IMR-90 (cell line): ENCODE measurements at regions not wholly inside any gene's neighbourhood (a gene's known extent, or its start where the extent isn't known, plus 50 kb on each side); places are given as distances from the start of the nearest gene placed in this dataset.
A peak's percentile ranks its signal among the peaks of the same experiment; 100 is the strongest.

Experiments
- ATAC-seq: fragments of 200-7000 bp; cut with Tn5 transposase; 2 replicates; pipeline ENCODE4 v1.9.1; 2020; ENCODE audit warnings: low read depth, mild to moderate bottlenecking, moderate library complexity
- BruUV-seq: library from RNA; stranded (reverse); fragments of 400-500 nt; replicated peaks from 2 replicates; lab custom pipeline; 2021; lab: Mats Ljungman, UMichigan
- CTCF ChIA-PET: fragments of 300-600 bp; formaldehyde crosslinking; extraction: SDS; loops from one replicate; lab custom pipeline; 2021; ENCODE audit warnings: antibody characterized with exemption; lab: Yijun Ruan, JAX
- POLR2A ChIA-PET: fragments of 300-600 bp; sonication (Branson Sonifier 250); formaldehyde crosslinking; loops from one replicate; lab custom pipeline; 2022; ENCODE audit warnings: antibody characterized with exemption; ENCODE audit not compliant: unreplicated experiment; lab: Charles Lee
- DNase-seq: peaks from one replicate; pipeline ENCODE4 v3.0.0; 2013
- H2AFZ ChIP-seq: replicated peaks from 2 replicates; pipeline ENCODE3; 2013; ENCODE audit warnings: low read length, mild to moderate bottlenecking; ENCODE audit not compliant: poor library complexity
- H2AK5ac ChIP-seq: 2 replicates; pipeline ENCODE4 v1.6.1; 2013; ENCODE audit warnings: low read depth, low read length, inconsistent platforms
- H2AK9ac ChIP-seq: replicated peaks from 2 replicates; pipeline ENCODE3; 2013; ENCODE audit warnings: mild to moderate bottlenecking, low read depth, low read length, moderate library complexity; ENCODE audit not compliant: poor library complexity
- H2BK120ac ChIP-seq: 2 replicates; pipeline ENCODE4 v1.6.1; 2013; ENCODE audit warnings: low read depth, low read length, inconsistent platforms
- H2BK15ac ChIP-seq: 3 replicates; pipeline ENCODE4 v1.6.1; 2013; ENCODE audit warnings: low read depth, low read length, inconsistent platforms
- H2BK20ac ChIP-seq: 2 replicates; pipeline ENCODE4 v1.6.1; 2013; ENCODE audit warnings: low read depth, mild to moderate bottlenecking, inconsistent platforms, low read length, moderate library complexity
- H2BK5ac ChIP-seq: 2 replicates; pipeline ENCODE4 v1.6.1; 2013; ENCODE audit warnings: mild to moderate bottlenecking, low read depth, low read length, inconsistent platforms; ENCODE audit not compliant: poor library complexity, severe bottlenecking
- H3K14ac ChIP-seq: replicated peaks from 2 replicates; pipeline ENCODE4 v1.6.1; 2013; ENCODE audit warnings: low read depth, low read length, inconsistent platforms
- H3K18ac ChIP-seq: 2 replicates; pipeline ENCODE4 v1.6.1; 2013; ENCODE audit warnings: low read depth, low read length, control low read depth
- H3K23ac ChIP-seq: 2 replicates; pipeline ENCODE4 v1.6.1; 2013; ENCODE audit warnings: low read depth, low read length, inconsistent platforms
- H3K27ac ChIP-seq: 2 replicates; pipeline ENCODE4 v1.5.1; 2013; ENCODE audit warnings: mild to moderate bottlenecking, control low read depth, low read length; ENCODE audit not compliant: insufficient read depth
- H3K27me3 ChIP-seq: 2 replicates; pipeline ENCODE4 v1.6.1; 2013; ENCODE audit warnings: low read length; ENCODE audit not compliant: control insufficient read depth, insufficient read depth
- H3K36me3 ChIP-seq: 2 replicates; pipeline ENCODE4 v1.6.1; 2013; ENCODE audit warnings: low read length, mixed read lengths; ENCODE audit not compliant: control insufficient read depth, insufficient read depth
- H3K4ac ChIP-seq: 2 replicates; pipeline ENCODE4 v1.6.1; 2013; ENCODE audit warnings: low read depth, low read length, inconsistent platforms
- H3K4me1 ChIP-seq: 2 replicates; pipeline ENCODE4 v1.6.1; 2013; ENCODE audit warnings: low read length, mixed read lengths; ENCODE audit not compliant: control insufficient read depth, insufficient read depth
- H3K4me2 ChIP-seq: 2 replicates; pipeline ENCODE4 v1.6.1; 2013; ENCODE audit warnings: low read depth, mild to moderate bottlenecking, control low read depth, low read length, moderate library complexity
- H3K4me3 ChIP-seq: 2 replicates; pipeline ENCODE4 v1.5.1; 2013; ENCODE audit warnings: low read depth, mild to moderate bottlenecking, control low read depth, low read length, moderate library complexity; ENCODE audit not compliant: insufficient read depth
- H3K56ac ChIP-seq: 2 replicates; pipeline ENCODE4 v1.6.1; 2013; ENCODE audit warnings: low read length, inconsistent platforms; ENCODE audit not compliant: insufficient read depth; ENCODE audit errors: extremely low read depth
- H3K79me1 ChIP-seq, 2 experiments: 2 replicates each; pipeline ENCODE4 v1.6.1; 2013; ENCODE audit warnings: low read length in 2 of 2, inconsistent platforms in 1 of 2, low read depth in 1 of 2
- H3K9ac ChIP-seq: 2 replicates; pipeline ENCODE4 v1.6.1; 2013; ENCODE audit warnings: low read depth, low read length, control low read depth
- H3K9me1 ChIP-seq: 2 replicates; pipeline ENCODE4 v1.6.1; 2013; ENCODE audit warnings: low read length, inconsistent platforms; ENCODE audit not compliant: insufficient read depth
- H3K9me3 ChIP-seq: 2 replicates; pipeline ENCODE4 v1.6.1; 2013; ENCODE audit warnings: low read length; ENCODE audit not compliant: control insufficient read depth, insufficient read depth
- H4K20me1 ChIP-seq: 2 replicates; pipeline ENCODE4 v1.6.1; 2013; ENCODE audit warnings: low read length, inconsistent platforms; ENCODE audit not compliant: insufficient read depth
- H4K5ac ChIP-seq: 2 replicates; pipeline ENCODE4 v1.6.1; 2013; ENCODE audit warnings: mild to moderate bottlenecking, low read depth, low read length, control low read depth
- H4K8ac ChIP-seq, 2 experiments: 2 replicates each; pipeline ENCODE4 v1.6.1; 2013; ENCODE audit warnings: low read depth in 2 of 2, low read length in 2 of 2, control low read depth in 1 of 2, inconsistent platforms in 1 of 2
- H4K91ac ChIP-seq: 2 replicates; pipeline ENCODE4 v1.6.1; 2013; ENCODE audit warnings: low read depth, low read length, inconsistent platforms; ENCODE audit not compliant: insufficient read depth
- MAFK ChIP-seq: IDR thresholded peaks from 2 replicates; pipeline ENCODE4 v1.6.1; 2012; ENCODE audit warnings: low read depth, low read length, improper control_type of control experiment
- NFE2L2 ChIP-seq: fragments of 150-350 bp; IDR thresholded peaks from 2 replicates; pipeline ENCODE4 v1.6.1; 2016; ENCODE audit warnings: low read depth, mild to moderate bottlenecking, low read length
- RAD21 ChIP-seq: IDR thresholded peaks from 2 replicates; pipeline ENCODE4 v1.6.1; 2012; ENCODE audit warnings: low read length, improper control_type of control experiment
- WGBS, 2 experiments: methylation state at CpG; one replicate each; pipeline versions ENCODE4 v1.1.5 to v1.1.7; 2013; ENCODE audit warnings: missing lambda C conversion rate in 2 of 2; ENCODE audit not compliant: insufficient read length in 1 of 2; ENCODE audit errors: extremely low coverage in 2 of 2; 5-methylcytosine and 5-hydroxymethylcytosine counted together
- dilution Hi-C: fragments of 300-500 bp; cut with HindIII; formaldehyde crosslinking; loops from one replicate; pipeline ENCODE4 v1.14.3; 2018; ENCODE audit warnings: low sequenced_read_pairs; ENCODE audit not compliant: unreplicated experiment
- in situ Hi-C: fragments of 300-500 bp; cut with MboI; formaldehyde crosslinking; loops from 3 replicates; pipeline ENCODE4 v1.14.3; 2019; ENCODE audit warnings: low sequenced_read_pairs, inconsistent platforms, mixed read lengths
- intact Hi-C: fragments of 100-400 bp; cut with micrococcal nuclease; formaldehyde crosslinking; loops from 2 replicates; pipeline ENCODE4 v1.10.0; 2022
- TF ChIP-seq, protein P1 (sequence below): fragments of 150-350 bp; IDR thresholded peaks from 2 replicates; pipeline ENCODE4 v1.6.1; 2017; ENCODE audit warnings: mild to moderate bottlenecking, antibody characterized with exemption, low read length, low read depth

DNA sequence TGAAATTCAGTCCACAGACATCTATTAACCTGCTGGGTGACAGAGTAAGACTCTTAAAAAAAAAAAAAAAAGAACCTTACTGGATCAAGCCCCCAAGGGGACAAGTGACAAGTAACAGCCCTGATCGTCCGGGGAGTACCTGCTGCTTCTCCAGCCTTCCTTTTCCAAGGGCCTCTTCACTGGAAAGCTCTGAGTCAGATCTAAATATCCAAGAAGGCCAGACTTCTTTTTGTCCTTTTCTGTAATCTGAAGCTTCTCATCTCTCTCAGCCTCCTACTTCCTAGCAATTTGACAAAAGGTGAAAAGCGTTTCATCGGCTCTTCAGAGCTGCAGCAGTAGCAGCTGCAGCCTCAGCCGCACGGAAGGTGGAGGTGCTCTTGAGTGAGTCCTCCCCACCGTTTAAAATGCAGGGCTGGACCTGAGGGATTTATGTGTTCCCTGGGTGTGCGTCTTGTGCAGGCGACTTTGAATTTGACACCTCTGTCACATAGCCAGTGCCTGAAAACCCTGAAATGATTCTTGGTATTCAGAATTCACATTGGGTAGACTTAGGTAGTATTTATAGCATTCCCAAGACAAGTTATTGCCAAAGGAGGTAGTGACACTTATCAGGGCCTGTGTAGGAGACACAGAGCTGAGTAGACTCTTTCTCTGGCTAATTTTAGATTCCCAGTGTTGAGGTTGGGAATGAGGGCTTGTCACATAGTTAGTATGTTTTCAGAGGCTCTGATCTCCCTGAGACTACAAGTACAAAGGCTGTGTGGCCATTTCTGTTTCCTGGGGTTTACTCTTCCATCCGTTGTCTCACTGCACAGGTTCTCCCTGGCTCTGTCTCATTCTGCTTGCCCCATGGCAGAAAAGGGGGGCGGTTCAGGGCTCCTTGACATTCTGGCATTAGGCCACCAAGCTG, 291.2 kb upstream of the C2CD4B start:
- ChIA-PET POLR2A (no interaction called here), CTCF (no interaction called here)
- H2AK9ac ChIP-seq: no peak overlapping the region
- H4K91ac ChIP-seq: peak overlapping the region; percentile 45
- dilution Hi-C loops (no loop called here), intact Hi-C loops (no loop called here), in situ Hi-C loops (no loop called here)
- no peak overlapping the region for H2BK5ac ChIP-seq
- H4K5ac ChIP-seq: 0 out of 2 replicates have a peak overlapping the region, but pooled peaks have one; percentile 35
- peaks cover 32% of the 10 kb centered on the region for H3K9me1 ChIP-seq
- H3K9me3 ChIP-seq: no peaks in the 10 kb centered on the region
- no peaks in the 10 kb centered on the region for H4K20me1 ChIP-seq
- no peak overlapping the region for H3K4me3 ChIP-seq
- no peak overlapping the region for H2AFZ ChIP-seq
- peak overlapping the region; percentile 14; the same call in 1 of the 2 replicates for H3K18ac ChIP-seq
- 0 out of 2 replicates have a peak overlapping the region, but pooled peaks have one; percentile 1 for H3K23ac ChIP-seq
- H2BK20ac ChIP-seq: peak overlapping the region; percentile 86
- peak overlapping the region; percentile 8; the same call in 2 of the 3 replicates for H2BK15ac ChIP-seq
- ATAC-seq (no peak), DNase-seq (peak; percentile 56)
- no peak overlapping the region for H3K56ac ChIP-seq
- no TSS peak for BruUV-seq
- 100% methylated on average over 1 of the region's 11 CpGs; no CpG with 5 or more reads in 1 of the 2 experiments for WGBS, 2 experiments
- H4K8ac ChIP-seq: peak overlapping the region in 1 of 2 experiments; percentile 51; a peak in 1 of 4 replicates
- H3K4me1 ChIP-seq: peaks cover 40% of the 10 kb centered on the region
- peak overlapping the region; percentile 38; the same call in 1 of the 2 replicates for H3K4me2 ChIP-seq
- peak overlapping the region; percentile 36 for H3K14ac ChIP-seq
- H2AK5ac ChIP-seq: peak overlapping the region; percentile 75
- peak overlapping the region; percentile 84 for H3K4ac ChIP-seq
- no peaks in the 10 kb centered on the region for H3K36me3 ChIP-seq
- no peak overlapping the region for H3K27ac ChIP-seq
- H3K9ac ChIP-seq: no peak overlapping the region
- TF ChIP-seq NFE2L2 (no peak), RAD21 (no peak), MAFK (0 out of 2 replicates have a peak, but pooled peaks have one; percentile 15)
- TF ChIP-seq, protein P1, sequence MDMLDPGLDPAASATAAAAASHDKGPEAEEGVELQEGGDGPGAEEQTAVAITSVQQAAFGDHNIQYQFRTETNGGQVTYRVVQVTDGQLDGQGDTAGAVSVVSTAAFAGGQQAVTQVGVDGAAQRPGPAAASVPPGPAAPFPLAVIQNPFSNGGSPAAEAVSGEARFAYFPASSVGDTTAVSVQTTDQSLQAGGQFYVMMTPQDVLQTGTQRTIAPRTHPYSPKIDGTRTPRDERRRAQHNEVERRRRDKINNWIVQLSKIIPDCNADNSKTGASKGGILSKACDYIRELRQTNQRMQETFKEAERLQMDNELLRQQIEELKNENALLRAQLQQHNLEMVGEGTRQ: no peak
- peak overlapping the region; percentile 83 for H2BK120ac ChIP-seq
- H3K79me1 ChIP-seq: peaks cover 0 to 55% of the 10 kb centered on the region in 2 experiments; a peak in 2 of 4 replicates
- H3K27me3 ChIP-seq: no peaks in the 10 kb centered on the region
